ENCODE measurements at regions not wholly inside any gene's neighbourhood (a gene's known extent, or its start where the extent isn't known, plus 50 kb on each side); places are given as distances from the start of the nearest gene placed in this dataset.

DNA sequence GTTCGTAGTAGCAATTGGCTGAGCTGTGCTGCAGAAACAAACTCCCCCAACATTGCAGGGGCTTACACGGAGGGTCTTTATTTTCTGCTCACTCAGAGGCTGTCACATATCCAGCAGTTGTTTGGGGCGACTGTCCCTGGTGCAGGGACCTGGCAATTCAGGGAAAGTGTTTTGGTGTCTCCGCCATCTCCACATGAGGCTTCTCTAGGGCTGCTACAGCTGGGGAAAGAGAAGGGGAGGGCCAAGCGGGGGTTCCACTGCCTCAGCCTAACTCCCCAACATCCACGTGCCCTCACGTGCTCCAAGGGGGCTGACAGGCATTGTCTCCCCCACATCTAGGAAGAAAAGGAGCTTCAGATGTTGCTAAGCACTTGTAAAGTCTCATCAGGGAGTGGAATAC lies 61.3 kb upstream of the NXT1 start:
- Histone ChIP-seq H3K36me3 (ENCODE audit: control insufficient read depth in 2 of 2, extremely low read depth in 1 of 2, insufficient read depth in 2 of 2, low read length in 2 of 2) (no peaks in the 10 kb centered on the region), H3K4me1 (ENCODE audit: control insufficient read depth, extremely low read depth, insufficient read depth, low read length) (no peaks in the 10 kb centered on the region), H3K27me3 (ENCODE audit: control insufficient read depth in 2 of 2, insufficient read depth in 2 of 2, low read length in 2 of 2) (peaks cover 0 to 2% of the 10 kb centered on the region in 2 experiments), H3K9me3 (replicated peaks; ENCODE audit: control insufficient read depth, insufficient read depth, low read length) (no peaks in the 10 kb centered on the region), H3K27ac (ENCODE audit: insufficient read depth, low read depth, low read length) (no peak overlapping the region), H3K4me3 (replicated peaks in 1 of 3; ENCODE audit: insufficient read depth in 1 of 3, low read depth in 1 of 3, low read length in 3 of 3) (no peak overlapping the region), H3K4me2 (ENCODE audit: insufficient read depth, low read length) (no peak overlapping the region), H4K20me1 (replicated peaks; ENCODE audit: control insufficient read depth, extremely low read depth, insufficient read depth, low read length) (no peaks in the 10 kb centered on the region), H3K9me1 (replicated peaks; ENCODE audit: control insufficient read depth, extremely low read depth, insufficient read depth, low read length) (no peaks in the 10 kb centered on the region), H3K79me2 (ENCODE audit: control insufficient read depth, insufficient read depth, low read length) (no peaks in the 10 kb centered on the region), H3K9ac (replicated peaks; ENCODE audit: extremely low read depth, insufficient read depth, low read length) (no peak overlapping the region), H2AFZ (ENCODE audit: low read depth, low read length) (no peak overlapping the region)
- TF ChIP-seq, protein P1, sequence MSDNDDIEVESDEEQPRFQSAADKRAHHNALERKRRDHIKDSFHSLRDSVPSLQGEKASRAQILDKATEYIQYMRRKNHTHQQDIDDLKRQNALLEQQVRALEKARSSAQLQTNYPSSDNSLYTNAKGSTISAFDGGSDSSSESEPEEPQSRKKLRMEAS (IDR thresholded peaks at IDR 0.05; ENCODE audit: insufficient read depth, insufficient read length): no peak
- no peak for TF ChIP-seq GATA2 (IDR thresholded peaks at IDR 0.05; ENCODE audit: insufficient read depth, insufficient read length, low read depth, low read length)
- no peak for TF ChIP-seq JUN (IDR thresholded peaks at IDR 0.05; ENCODE audit: borderline replicate concordance, insufficient read depth, insufficient read length, low read depth)
- TF ChIP-seq, protein P2, sequence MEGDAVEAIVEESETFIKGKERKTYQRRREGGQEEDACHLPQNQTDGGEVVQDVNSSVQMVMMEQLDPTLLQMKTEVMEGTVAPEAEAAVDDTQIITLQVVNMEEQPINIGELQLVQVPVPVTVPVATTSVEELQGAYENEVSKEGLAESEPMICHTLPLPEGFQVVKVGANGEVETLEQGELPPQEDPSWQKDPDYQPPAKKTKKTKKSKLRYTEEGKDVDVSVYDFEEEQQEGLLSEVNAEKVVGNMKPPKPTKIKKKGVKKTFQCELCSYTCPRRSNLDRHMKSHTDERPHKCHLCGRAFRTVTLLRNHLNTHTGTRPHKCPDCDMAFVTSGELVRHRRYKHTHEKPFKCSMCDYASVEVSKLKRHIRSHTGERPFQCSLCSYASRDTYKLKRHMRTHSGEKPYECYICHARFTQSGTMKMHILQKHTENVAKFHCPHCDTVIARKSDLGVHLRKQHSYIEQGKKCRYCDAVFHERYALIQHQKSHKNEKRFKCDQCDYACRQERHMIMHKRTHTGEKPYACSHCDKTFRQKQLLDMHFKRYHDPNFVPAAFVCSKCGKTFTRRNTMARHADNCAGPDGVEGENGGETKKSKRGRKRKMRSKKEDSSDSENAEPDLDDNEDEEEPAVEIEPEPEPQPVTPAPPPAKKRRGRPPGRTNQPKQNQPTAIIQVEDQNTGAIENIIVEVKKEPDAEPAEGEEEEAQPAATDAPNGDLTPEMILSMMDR (IDR thresholded peaks at IDR 0.05; ENCODE audit: extremely low read depth in 1 of 2, insufficient read depth in 1 of 2, low read depth in 1 of 2, low read length in 2 of 2): no peak
- TF ChIP-seq POLR2A (IDR thresholded peaks at IDR 0.05; ENCODE audit: low read depth, low read length): no peak
- no peak for TF ChIP-seq EZH2 (IDR thresholded peaks at IDR 0.05; ENCODE audit: borderline replicate concordance, low read depth, low read length, severe bottlenecking)
- no peak for TF ChIP-seq POLR2AphosphoS5 (IDR thresholded peaks at IDR 0.05; ENCODE audit: insufficient read depth, low read depth, low read length)
- POLR2A ChIA-PET: no interaction called here
- FAIRE-seq: no peak
- dilution Hi-C loops (cut with MboI; ENCODE audit: extremely low pct_ligation_motif_present, low sequenced_read_pairs) (no loop called here), intact Hi-C loops (cut with micrococcal nuclease) (no loop called here)
- BruUV-seq (replicated peaks): no TSS peak
- CTCF ChIA-PET: no interaction called here
- DNase-seq (ENCODE audit: low read depth, low spot score): no peak

All from endothelial cell of umbilical vein (primary cell).